Esophagus (tissue), 2 donors: ENCODE measurements at regions not wholly inside any gene's neighbourhood (a gene's known extent, or its start where the extent isn't known, plus 50 kb on each side); places are given as distances from the start of the nearest gene placed in this dataset.

Experiments used
- H3K27ac ChIP-seq, 2 donors: one replicate each; pipeline ENCODE4 v1.5.1; 2013; ENCODE audit warnings: low read depth in 2 of 2, mild to moderate bottlenecking in 2 of 2, inconsistent platforms in 1 of 2, low read length in 1 of 2, moderate library complexity in 1 of 2
- H3K27me3 ChIP-seq, 2 donors: one replicate each; pipeline ENCODE4 v1.6.1; 2013; ENCODE audit warnings: low read length in 2 of 2, control low read depth in 1 of 2, mild to moderate bottlenecking in 1 of 2; ENCODE audit not compliant: insufficient read depth in 2 of 2, control insufficient read depth in 1 of 2
- H3K36me3 ChIP-seq, 2 donors: one replicate each; pipeline ENCODE4 v1.6.1; 2013; ENCODE audit warnings: low read length in 1 of 2; ENCODE audit not compliant: control insufficient read depth in 2 of 2, insufficient read depth in 2 of 2
- H3K4me1 ChIP-seq, 2 donors: one replicate each; pipeline ENCODE4 v1.6.1; 2013; ENCODE audit warnings: low read length in 1 of 2; ENCODE audit not compliant: control insufficient read depth in 2 of 2, insufficient read depth in 2 of 2
- H3K4me3 ChIP-seq, 2 donors: one replicate each; pipeline ENCODE4 v1.5.1; 2013; ENCODE audit warnings: low read length in 2 of 2, mild to moderate bottlenecking in 2 of 2, low read depth in 1 of 2, moderate library complexity in 1 of 2
- H3K9me3 ChIP-seq, 2 donors: one replicate each; pipeline ENCODE4 v1.6.1; 2013; ENCODE audit warnings: mild to moderate bottlenecking in 2 of 2, low read depth in 1 of 2, low read length in 1 of 2, moderate library complexity in 1 of 2; ENCODE audit not compliant: control insufficient read depth in 2 of 2, insufficient read depth in 1 of 2
- WGBS, 2 donors: extraction: QIAGEN DNeasy Blood & Tissue Kit; methylation state at CpG; one replicate each; pipeline ENCODE4 v1.1.7; 2013; 5-methylcytosine and 5-hydroxymethylcytosine counted together
- donor health status: healthy with polysubstance abuse.
- donor health status: Bipolar disorder and iron deficiency.

- no peak overlapping the region for H3K27ac ChIP-seq
- WGBS, 2 donors: 91 to 92% methylated on average over 5 of the region's 5 CpGs
- no peaks in the 10 kb centered on the region for H3K27me3 ChIP-seq
- no peaks in the 10 kb centered on the region for H3K4me1 ChIP-seq
- no peaks in the 10 kb centered on the region for H3K36me3 ChIP-seq
- no peaks in the 10 kb centered on the region for H3K9me3 ChIP-seq
- H3K4me3 ChIP-seq: no peak overlapping the region
These were observed 150.9 kb upstream of the SPEF2 start for GRCh38 chr5:35466746-35467145.

- H3K4me1 ChIP-seq: no peaks in the 10 kb centered on the region
- H3K36me3 ChIP-seq: no peaks in the 10 kb centered on the region
- 73 to 78% methylated on average over 2 of the region's 2 CpGs for WGBS, 2 donors
These were observed 152.9 kb upstream of the SPEF2 start for GRCh38 chr5:35464757-35465156.

GRCh38 chr5:35461530-35461929 is 156.1 kb upstream of the SPEF2 start:
- no peaks in the 10 kb centered on the region for H3K27me3 ChIP-seq
- H3K4me3 ChIP-seq: no peak overlapping the region
- H3K27ac ChIP-seq: no peak overlapping the region
- WGBS, 2 donors: 77 to 81% methylated on average over 2 of the region's 2 CpGs
- no peaks in the 10 kb centered on the region for H3K36me3 ChIP-seq
- no peaks in the 10 kb centered on the region for H3K4me1 ChIP-seq
- H3K9me3 ChIP-seq: peaks cover 0 to 3% of the 10 kb centered on the region in 2 donors

More at GRCh38 chr5:35464757-35465156, 152.9 kb upstream of the SPEF2 start:
- H3K9me3 ChIP-seq: no peaks in the 10 kb centered on the region
- no peaks in the 10 kb centered on the region for H3K27me3 ChIP-seq
- H3K27ac ChIP-seq: no peak overlapping the region
- H3K4me3 ChIP-seq: no peak overlapping the region

- Histone ChIP-seq H3K4me1 (no peaks in the 10 kb centered on the region), H3K27ac (no peak overlapping the region), H3K4me3 (no peak overlapping the region), H3K9me3 (peaks cover 0 to 3% of the 10 kb centered on the region in 2 donors), H3K36me3 (no peaks in the 10 kb centered on the region), H3K27me3 (no peaks in the 10 kb centered on the region)
- WGBS, 2 donors: 19 to 21% methylated on average over 1 of the region's 1 CpG
These were observed 158.8 kb upstream of the SPEF2 start for GRCh38 chr5:35458824-35459207.

- Histone ChIP-seq H3K9me3 (peaks cover 0 to 3% of the 10 kb centered on the region in 2 donors), H3K36me3 (no peaks in the 10 kb centered on the region), H3K27me3 (no peaks in the 10 kb centered on the region), H3K27ac (no peak overlapping the region), H3K4me1 (no peaks in the 10 kb centered on the region), H3K4me3 (no peak overlapping the region)
- WGBS, 2 donors: 68% methylated on average over 5 of the region's 5 CpGs
These were observed 159.5 kb upstream of the SPEF2 start for GRCh38 chr5:35457912-35458823.

DNA sequence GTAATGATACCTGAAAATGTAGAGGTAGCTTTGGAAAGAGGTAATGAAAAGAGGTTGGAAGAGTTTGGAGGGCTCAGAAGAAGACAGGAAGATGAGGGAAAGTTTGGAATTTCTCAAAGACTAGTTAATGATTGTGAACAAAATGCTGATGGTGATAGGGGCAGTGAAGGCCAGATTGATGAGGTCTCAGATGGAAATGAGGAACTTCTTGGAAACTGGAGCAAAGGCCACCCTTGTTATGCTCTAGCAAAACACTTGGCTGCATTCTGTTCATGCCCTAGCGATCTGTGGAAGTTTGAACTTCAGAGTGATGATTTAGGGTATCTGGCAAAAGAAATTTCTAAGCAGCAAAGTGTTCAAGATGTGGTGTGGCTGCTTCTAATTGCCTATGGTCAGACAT is 161.2 kb upstream of the SPEF2 start:
- H3K27me3 ChIP-seq: no peaks in the 10 kb centered on the region
- WGBS, 2 donors: 77 to 80% methylated on average over 1 of the region's 1 CpG
- no peak overlapping the region for H3K4me3 ChIP-seq
- no peaks in the 10 kb centered on the region for H3K36me3 ChIP-seq
- peaks cover 0 to 3% of the 10 kb centered on the region in 2 donors for H3K9me3 ChIP-seq
- no peak overlapping the region for H3K27ac ChIP-seq
- no peaks in the 10 kb centered on the region for H3K4me1 ChIP-seq

- no peak overlapping the region for H3K27ac ChIP-seq
- H3K36me3 ChIP-seq: no peaks in the 10 kb centered on the region
- WGBS, 2 donors: 80 to 85% methylated on average over 3 of the region's 3 CpGs
These were observed 163.6 kb upstream of the SPEF2 start for GRCh38 chr5:35454011-35454525.

GRCh38 chr5:35443803-35444595 is 173.7 kb upstream of the SPEF2 start:
- H3K27me3 ChIP-seq: no peaks in the 10 kb centered on the region
- peaks cover 0 to 2% of the 10 kb centered on the region in 2 donors for H3K9me3 ChIP-seq
- H3K36me3 ChIP-seq: no peaks in the 10 kb centered on the region
- WGBS, 2 donors: 78 to 79% methylated on average over 5 of the region's 5 CpGs
- no peaks in the 10 kb centered on the region for H3K4me1 ChIP-seq
- H3K27ac ChIP-seq: no peak overlapping the region
- H3K4me3 ChIP-seq: no peak overlapping the region

More at GRCh38 chr5:35454011-35454525, 163.6 kb upstream of the SPEF2 start:
- no peak overlapping the region for H3K4me3 ChIP-seq
- H3K27me3 ChIP-seq: no peaks in the 10 kb centered on the region
- no peaks in the 10 kb centered on the region for H3K4me1 ChIP-seq
- peaks cover 0 to 3% of the 10 kb centered on the region in 2 donors for H3K9me3 ChIP-seq

DNA sequence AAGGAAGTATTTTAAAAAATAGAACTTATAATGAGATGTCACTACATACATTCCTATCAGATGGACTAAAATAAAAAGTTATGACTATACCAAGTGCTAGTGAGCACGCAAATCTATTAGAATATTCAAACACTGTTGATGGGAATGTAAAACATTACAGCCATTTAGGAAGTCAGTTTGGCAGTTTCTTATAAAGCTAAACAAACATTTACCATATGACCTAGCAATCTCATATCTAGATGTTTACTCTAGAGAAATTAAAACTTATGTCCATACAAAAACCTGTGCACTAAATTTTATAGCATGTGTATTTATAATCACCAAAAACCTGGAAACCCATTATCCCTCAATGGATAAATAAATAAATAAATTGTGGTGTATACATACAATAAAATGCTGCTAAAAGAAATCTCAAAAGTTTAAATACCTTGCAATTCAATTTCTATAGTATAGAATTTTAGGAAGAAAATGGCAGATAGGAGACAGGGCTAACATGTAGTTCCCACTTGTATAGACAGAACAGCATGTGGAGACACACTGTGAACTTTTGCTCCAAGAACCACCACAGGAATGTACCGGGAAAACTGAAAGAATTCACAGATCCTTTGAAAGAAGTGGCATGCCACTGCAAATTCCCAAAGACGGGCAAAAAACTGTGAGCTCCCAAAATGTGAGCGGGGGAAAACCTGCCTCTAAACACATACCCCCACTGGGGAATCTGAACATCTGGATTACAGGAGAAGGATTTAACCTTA is 174.6 kb upstream of the SPEF2 start:
- Histone ChIP-seq H3K4me3 (no peak overlapping the region), H3K27me3 (no peaks in the 10 kb centered on the region), H3K9me3 (peaks cover 0 to 2% of the 10 kb centered on the region in 2 donors), H3K27ac (no peak overlapping the region), H3K4me1 (no peaks in the 10 kb centered on the region), H3K36me3 (no peaks in the 10 kb centered on the region)
- WGBS, 2 donors: 59 to 64% methylated on average over 4 of the region's 4 CpGs
